ENCODE measurements at regions not wholly inside any gene's neighbourhood (a gene's known extent, or its start where the extent isn't known, plus 50 kb on each side); places are given as distances from the start of the nearest gene placed in this dataset.

DNA sequence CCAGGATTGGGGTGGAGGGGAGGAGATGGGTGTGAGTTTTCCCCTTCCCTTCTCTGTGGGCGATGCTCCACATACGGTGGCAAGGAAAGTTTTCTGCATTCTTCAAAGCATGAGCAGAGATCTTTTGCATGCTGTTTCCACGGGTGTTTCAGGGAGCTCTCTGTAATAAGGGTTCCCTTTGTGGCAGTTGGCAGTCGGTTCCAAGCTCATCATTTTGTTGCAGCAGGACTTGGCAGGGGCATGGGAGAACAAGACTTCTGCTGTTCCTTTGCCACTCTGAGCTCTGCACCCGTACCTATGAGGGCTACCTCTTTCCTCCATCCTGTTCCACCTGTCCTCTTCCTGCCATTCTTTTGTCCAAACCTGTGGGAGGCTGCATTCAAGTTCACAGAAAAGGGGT is 71.3 kb upstream of the SPRED2 start:
- intact Hi-C loops (cut with micrococcal nuclease), result no loop called here
- no peak for TF ChIP-seq CTCF (IDR thresholded peaks at IDR 0.05; ENCODE audit: borderline replicate concordance)

GRCh38 chr2:65501836-65502235 is 69.4 kb upstream of the SPRED2 start:
- H3K4me3 ChIP-seq, result no peak overlapping the region
- TF ChIP-seq CTCF (IDR thresholded peaks at IDR 0.05; ENCODE audit: borderline replicate concordance), result no peak
- no peak overlapping the region for H3K27ac ChIP-seq (replicated peaks)
- intact Hi-C loops (cut with micrococcal nuclease), result no loop called here
- H3K27me3 ChIP-seq (ENCODE audit: low read depth), result no peaks in the 10 kb centered on the region
- no peaks in the 10 kb centered on the region for H3K36me3 ChIP-seq
- no peaks in the 10 kb centered on the region for H3K9me3 ChIP-seq (replicated peaks)
- H3K4me1 ChIP-seq, result peaks cover 4% of the 10 kb centered on the region
- DNase-seq, result no peak

More for the DNA sequence above, 71.3 kb upstream of the SPRED2 start:
- DNase-seq, result no peak
- H3K27ac ChIP-seq (replicated peaks), result no peak overlapping the region
- H3K36me3 ChIP-seq, result no peaks in the 10 kb centered on the region
- peaks cover 4% of the 10 kb centered on the region for H3K4me1 ChIP-seq
- peaks cover 6% of the 10 kb centered on the region for H3K9me3 ChIP-seq (replicated peaks)
- no peaks in the 10 kb centered on the region for H3K27me3 ChIP-seq (ENCODE audit: low read depth)
- no peak overlapping the region for H3K4me3 ChIP-seq

DNA sequence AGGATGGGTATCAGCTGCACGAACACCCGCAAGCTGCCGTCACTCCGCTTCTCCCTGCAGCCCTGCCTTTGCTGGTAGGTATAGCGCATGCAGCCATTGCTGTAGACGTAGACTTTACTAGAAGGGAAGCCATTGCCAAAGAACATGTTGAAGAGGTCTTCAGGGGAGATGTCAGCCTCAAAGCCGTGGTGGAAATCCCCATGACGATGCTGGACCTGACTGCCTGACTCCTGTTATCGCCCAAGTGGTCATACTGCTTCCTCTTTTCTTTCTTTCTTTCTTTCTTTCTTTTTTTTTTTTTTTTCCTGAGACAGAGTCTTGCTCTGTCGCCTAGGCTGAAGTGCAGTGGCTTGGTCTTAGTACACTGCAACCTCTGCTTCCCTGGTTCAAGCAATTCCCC is 68.7 kb upstream of the SPRED2 start:
- DNase-seq, result no peak
- Histone ChIP-seq H3K4me3 (no peak overlapping the region), H3K36me3 (no peaks in the 10 kb centered on the region), H3K9me3 (replicated peaks) (no peaks in the 10 kb centered on the region), H3K27ac (replicated peaks) (no peak overlapping the region), H3K27me3 (ENCODE audit: low read depth) (no peaks in the 10 kb centered on the region), H3K4me1 (peaks cover 4% of the 10 kb centered on the region)
- intact Hi-C loops (cut with micrococcal nuclease), result no loop called here
- TF ChIP-seq CTCF (IDR thresholded peaks at IDR 0.05; ENCODE audit: borderline replicate concordance), result no peak

- Histone ChIP-seq H3K4me1 (peaks cover 4% of the 10 kb centered on the region), H3K9me3 (replicated peaks) (no peaks in the 10 kb centered on the region), H3K36me3 (no peaks in the 10 kb centered on the region), H3K27ac (replicated peaks) (no peak overlapping the region), H3K27me3 (ENCODE audit: low read depth) (no peaks in the 10 kb centered on the region), H3K4me3 (no peak overlapping the region)
- no peak for DNase-seq
- intact Hi-C loops (cut with micrococcal nuclease), result no loop called here
- no peak for TF ChIP-seq CTCF (IDR thresholded peaks at IDR 0.05; ENCODE audit: borderline replicate concordance)
Measured at GRCh38 chr2:65500310-65501040, 68.1 kb upstream of the SPRED2 start.

- H3K36me3 ChIP-seq, result no peaks in the 10 kb centered on the region
- no peaks in the 10 kb centered on the region for H3K4me1 ChIP-seq
- H3K9me3 ChIP-seq (replicated peaks), result no peaks in the 10 kb centered on the region
- TF ChIP-seq CTCF (IDR thresholded peaks at IDR 0.05; ENCODE audit: borderline replicate concordance), result no peak
- DNase-seq, result no peak
- no peaks in the 10 kb centered on the region for H3K27me3 ChIP-seq (ENCODE audit: low read depth)
- H3K27ac ChIP-seq (replicated peaks), result no peak overlapping the region
- H3K4me3 ChIP-seq, result no peak overlapping the region
- intact Hi-C loops (cut with micrococcal nuclease), result no loop called here
Measured at GRCh38 chr2:65499216-65499615, 66.8 kb upstream of the SPRED2 start.
